ENCODE measurements at regions not wholly inside any gene's neighbourhood (a gene's known extent, or its start where the extent isn't known, plus 50 kb on each side); places are given as distances from the start of the nearest gene placed in this dataset.

DNA sequence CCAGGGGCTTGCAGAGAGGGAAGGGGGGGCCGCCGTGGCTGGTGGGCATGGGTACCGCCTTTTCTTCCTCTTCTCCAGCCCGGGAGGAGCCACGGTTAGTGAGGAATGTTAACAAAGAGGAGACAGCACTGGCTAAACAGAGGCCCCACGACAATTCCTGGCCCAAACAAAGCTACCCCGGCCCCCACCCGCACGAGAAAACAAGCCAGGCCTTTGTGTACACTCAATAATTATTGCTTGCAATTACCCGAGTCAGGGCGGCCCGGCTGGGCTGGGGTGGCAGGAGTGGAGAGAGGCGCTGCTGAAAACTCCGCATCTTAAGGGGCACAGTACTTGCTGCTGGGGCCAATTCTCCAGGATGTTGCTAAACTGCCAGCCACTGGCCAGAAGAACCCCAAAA, 56.4 kb downstream of the IRX5 start:
- intact Hi-C loops (cut with micrococcal nuclease) (no loop called here), dilution Hi-C loops (cut with MboI; ENCODE audit: extremely low pct_ligation_motif_present, low sequenced_read_pairs) (no loop called here)
- Histone ChIP-seq H3K4me3 (replicated peaks in 1 of 3; ENCODE audit: insufficient read depth in 1 of 3, low read depth in 1 of 3, low read length in 3 of 3) (no peak overlapping the region), H3K36me3 (ENCODE audit: control insufficient read depth in 2 of 2, extremely low read depth in 1 of 2, insufficient read depth in 2 of 2, low read length in 2 of 2) (no peaks in the 10 kb centered on the region), H3K27ac (ENCODE audit: insufficient read depth, low read depth, low read length) (no peak overlapping the region), H2AFZ (ENCODE audit: low read depth, low read length) (no peak overlapping the region), H3K9me3 (replicated peaks; ENCODE audit: control insufficient read depth, insufficient read depth, low read length) (no peaks in the 10 kb centered on the region), H3K9me1 (replicated peaks; ENCODE audit: control insufficient read depth, extremely low read depth, insufficient read depth, low read length) (no peaks in the 10 kb centered on the region), H3K4me2 (ENCODE audit: insufficient read depth, low read length) (no peak overlapping the region), H3K9ac (replicated peaks; ENCODE audit: extremely low read depth, insufficient read depth, low read length) (no peak overlapping the region), H3K79me2 (ENCODE audit: control insufficient read depth, insufficient read depth, low read length) (no peaks in the 10 kb centered on the region), H4K20me1 (replicated peaks; ENCODE audit: control insufficient read depth, extremely low read depth, insufficient read depth, low read length) (no peaks in the 10 kb centered on the region), H3K27me3 (ENCODE audit: control insufficient read depth in 2 of 2, insufficient read depth in 2 of 2, low read length in 2 of 2) (no peaks in the 10 kb centered on the region), H3K4me1 (ENCODE audit: control insufficient read depth, extremely low read depth, insufficient read depth, low read length) (no peaks in the 10 kb centered on the region)
- no peak for DNase-seq (ENCODE audit: low read depth, low spot score)
- no TSS peak for BruUV-seq (replicated peaks)
- FAIRE-seq, result no peak
- TF ChIP-seq POLR2A (IDR thresholded peaks at IDR 0.05; ENCODE audit: low read depth, low read length) (no peak), EZH2 (IDR thresholded peaks at IDR 0.05; ENCODE audit: borderline replicate concordance, low read depth, low read length, severe bottlenecking) (no peak), GATA2 (IDR thresholded peaks at IDR 0.05; ENCODE audit: insufficient read depth, insufficient read length, low read depth, low read length) (no peak), MYC (IDR thresholded peaks at IDR 0.05; ENCODE audit: low read depth, low read length) (no peak), FOS (IDR thresholded peaks at IDR 0.05; ENCODE audit: borderline replicate concordance, insufficient read depth, low read length) (no peak), POLR2AphosphoS5 (IDR thresholded peaks at IDR 0.05; ENCODE audit: insufficient read depth, low read depth, low read length) (no peak), MAX (IDR thresholded peaks at IDR 0.05; ENCODE audit: insufficient read depth, insufficient read length) (no peak), JUN (IDR thresholded peaks at IDR 0.05; ENCODE audit: borderline replicate concordance, insufficient read depth, insufficient read length, low read depth) (no peak)
- TF ChIP-seq, protein P1, sequence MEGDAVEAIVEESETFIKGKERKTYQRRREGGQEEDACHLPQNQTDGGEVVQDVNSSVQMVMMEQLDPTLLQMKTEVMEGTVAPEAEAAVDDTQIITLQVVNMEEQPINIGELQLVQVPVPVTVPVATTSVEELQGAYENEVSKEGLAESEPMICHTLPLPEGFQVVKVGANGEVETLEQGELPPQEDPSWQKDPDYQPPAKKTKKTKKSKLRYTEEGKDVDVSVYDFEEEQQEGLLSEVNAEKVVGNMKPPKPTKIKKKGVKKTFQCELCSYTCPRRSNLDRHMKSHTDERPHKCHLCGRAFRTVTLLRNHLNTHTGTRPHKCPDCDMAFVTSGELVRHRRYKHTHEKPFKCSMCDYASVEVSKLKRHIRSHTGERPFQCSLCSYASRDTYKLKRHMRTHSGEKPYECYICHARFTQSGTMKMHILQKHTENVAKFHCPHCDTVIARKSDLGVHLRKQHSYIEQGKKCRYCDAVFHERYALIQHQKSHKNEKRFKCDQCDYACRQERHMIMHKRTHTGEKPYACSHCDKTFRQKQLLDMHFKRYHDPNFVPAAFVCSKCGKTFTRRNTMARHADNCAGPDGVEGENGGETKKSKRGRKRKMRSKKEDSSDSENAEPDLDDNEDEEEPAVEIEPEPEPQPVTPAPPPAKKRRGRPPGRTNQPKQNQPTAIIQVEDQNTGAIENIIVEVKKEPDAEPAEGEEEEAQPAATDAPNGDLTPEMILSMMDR (IDR thresholded peaks at IDR 0.05; ENCODE audit: extremely low read depth in 1 of 2, insufficient read depth in 1 of 2, low read depth in 1 of 2, low read length in 2 of 2), result no peak
- CTCF ChIA-PET, result no interaction called here
- POLR2A ChIA-PET, result no interaction called here

Measured in endothelial cell of umbilical vein (primary cell).